GM19035 (cell line): ENCODE measurements at regions not wholly inside any gene's neighbourhood (a gene's known extent, or its start where the extent isn't known, plus 50 kb on each side); places are given as distances from the start of the nearest gene placed in this dataset.

Source experiments
- ATAC-seq: cut with Tn5 transposase; IDR thresholded peaks from one replicate; pipeline ENCODE4 v1.9.1; 2021; ENCODE audit not compliant: unreplicated experiment

- no peak for ATAC-seq
Observed at GRCh38 chr10:52642208-52642607, 130.4 kb downstream of the MBL2 start.

GRCh38 chr10:52644373-52645186, 128.0 kb downstream of the MBL2 start:
- ATAC-seq, result peak; percentile 80

GRCh38 chr10:52645187-52645758, 127.3 kb downstream of the MBL2 start:
- no peak for ATAC-seq

- ATAC-seq, result no peak
Observed at GRCh38 chr10:52649511-52649910, 123.1 kb downstream of the MBL2 start.

GRCh38 chr10:52650873-52651272, 121.7 kb downstream of the MBL2 start:
- no peak for ATAC-seq

DNA sequence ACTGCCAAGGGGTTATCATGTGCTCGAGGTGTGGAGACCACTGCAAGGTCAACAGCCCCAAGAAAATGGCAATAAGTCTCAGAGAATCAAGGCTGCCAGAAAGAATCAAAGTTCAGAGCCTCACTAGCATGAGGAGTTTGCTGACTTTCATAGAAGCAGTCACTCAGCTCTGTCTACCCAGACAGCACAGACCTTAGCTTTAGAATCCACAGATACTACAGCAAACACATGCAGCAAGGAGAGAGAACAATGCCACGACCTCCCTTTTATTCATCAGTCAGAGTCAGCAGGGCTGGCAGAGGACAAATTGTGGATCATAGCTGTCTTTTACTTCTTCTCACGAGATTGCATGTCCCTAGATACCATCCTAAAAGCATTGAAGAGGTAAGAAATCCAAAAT, 121.3 kb downstream of the MBL2 start:
- ATAC-seq, result no peak

DNA sequence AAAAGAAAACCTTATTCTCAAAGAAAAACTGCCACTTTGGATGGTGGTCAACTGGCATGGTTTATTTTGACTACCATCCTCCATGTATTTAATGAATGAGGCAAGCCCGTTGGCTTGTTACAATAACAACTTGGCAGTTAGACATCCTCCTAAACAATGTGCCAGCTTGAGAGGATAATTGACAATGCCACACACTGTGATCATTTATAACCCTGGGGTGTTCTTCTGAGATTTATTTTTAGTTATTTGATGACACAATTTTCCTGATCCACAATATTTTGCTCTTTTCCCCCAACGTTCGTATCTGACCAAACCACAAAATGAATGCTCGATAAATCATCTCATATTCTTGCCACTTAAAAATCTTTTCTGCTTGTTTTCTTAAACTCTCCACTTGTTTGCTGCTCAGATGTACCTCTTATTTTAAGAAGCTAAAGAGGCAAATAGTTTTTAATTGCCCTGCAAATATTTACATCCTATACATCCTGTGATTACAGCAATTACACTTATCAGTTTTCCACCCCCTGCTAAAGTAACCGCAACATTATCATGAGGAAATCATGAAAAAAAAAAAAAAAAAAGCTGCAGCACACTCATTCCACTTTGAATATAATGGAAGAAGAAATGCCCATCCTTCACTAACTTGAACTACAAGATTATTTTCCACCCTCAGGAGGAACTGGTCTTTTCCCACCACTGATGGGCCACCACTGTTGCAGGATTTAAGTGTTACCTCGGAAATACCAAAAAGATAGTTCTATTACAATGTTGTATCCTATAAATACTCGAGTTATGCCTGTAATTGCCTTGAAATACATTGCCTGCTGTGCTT, 119.9 kb downstream of the MBL2 start:
- ATAC-seq, result no peak

DNA sequence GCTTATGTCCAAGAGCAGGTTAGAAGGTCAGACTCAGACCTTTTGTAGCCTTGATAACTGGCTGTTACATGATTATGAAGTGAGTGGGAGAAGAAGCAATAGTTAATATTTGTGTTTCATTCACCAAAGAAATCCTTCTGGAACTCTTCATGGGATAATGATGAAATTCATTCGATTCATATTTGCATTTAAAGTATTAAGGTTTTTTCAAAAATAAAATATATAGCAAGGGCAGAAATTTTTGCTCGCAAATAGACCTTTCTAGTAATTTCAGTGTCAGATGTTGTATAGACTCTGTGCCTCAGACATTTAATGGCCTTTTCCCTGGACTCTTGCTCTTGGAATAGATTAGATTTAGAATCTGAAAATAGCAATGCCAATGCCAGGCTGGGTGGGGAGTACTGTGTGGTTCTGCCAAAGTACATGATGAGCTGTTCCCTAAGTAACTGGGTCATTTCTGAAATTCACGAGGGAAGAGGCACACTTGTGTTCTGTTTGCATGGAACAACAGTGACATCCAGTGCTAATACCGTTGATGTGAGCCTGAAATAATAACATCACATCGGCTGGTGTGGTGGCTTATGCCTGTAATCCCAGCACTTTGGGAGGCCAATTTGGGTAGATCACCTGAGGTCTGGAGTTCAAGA, 119.2 kb downstream of the MBL2 start:
- ATAC-seq, result no peak

GRCh38 chr10:52654201-52654600, 118.4 kb downstream of the MBL2 start:
- ATAC-seq, result no peak

- ATAC-seq, result no peak
Observed at GRCh38 chr10:52658112-52658511, 114.5 kb downstream of the MBL2 start.

DNA sequence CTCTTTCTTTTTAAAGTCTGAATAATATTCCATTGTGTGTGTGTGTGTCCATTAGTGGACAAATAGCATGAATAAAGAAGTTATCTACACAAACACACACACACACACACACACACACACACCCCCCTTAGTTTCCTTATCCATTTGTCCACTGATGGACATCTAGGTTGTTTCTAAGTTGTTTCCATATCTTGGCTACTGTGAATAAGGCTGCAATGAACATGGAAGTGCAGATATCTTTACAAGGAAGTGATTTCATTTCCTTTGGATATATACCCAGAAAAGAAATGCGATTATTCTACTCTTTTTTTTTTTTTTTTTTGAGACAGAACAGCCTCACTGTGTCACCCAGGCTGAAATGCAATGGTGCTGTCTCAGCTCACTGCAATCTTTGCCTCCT, 113.5 kb downstream of the MBL2 start:
- ATAC-seq, result no peak

DNA sequence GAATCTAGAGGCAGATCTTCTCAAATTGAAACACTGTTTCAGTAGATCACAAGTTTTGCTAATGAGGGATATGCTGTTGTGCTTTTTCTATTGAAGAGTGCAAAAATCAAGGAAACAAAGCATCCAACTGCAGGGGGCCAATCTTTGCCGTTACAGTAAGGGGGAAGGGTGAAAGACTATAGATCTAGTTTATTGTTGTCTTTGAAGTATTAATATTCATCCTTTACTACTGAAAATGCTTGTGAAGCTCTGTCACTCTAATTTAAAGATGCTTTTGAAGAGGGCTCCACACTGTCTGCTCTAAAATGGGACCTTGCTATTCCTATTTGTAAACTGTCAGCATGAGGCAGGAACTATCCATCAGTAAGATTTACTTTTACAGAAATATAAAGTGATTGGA, 110.3 kb downstream of the MBL2 start:
- ATAC-seq, result no peak

DNA sequence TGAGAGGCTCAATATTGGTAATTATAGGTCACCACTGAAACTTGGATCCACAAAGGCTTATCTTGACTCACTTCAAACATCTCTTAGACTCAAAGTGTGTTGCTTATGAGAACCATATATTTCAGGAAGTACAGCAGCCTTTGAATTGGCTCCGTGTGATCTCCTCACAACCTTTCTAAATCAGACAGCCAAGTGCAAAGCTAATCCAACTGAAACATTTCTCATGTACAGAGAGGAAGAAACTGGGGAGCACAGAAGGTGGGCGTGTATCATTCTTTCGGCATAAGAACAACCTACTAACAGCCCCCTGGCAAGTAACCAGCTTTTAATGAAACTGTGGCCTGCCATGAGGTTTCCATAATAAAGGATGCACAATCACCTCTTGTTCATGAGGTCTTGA, 109.4 kb downstream of the MBL2 start:
- ATAC-seq, result no peak

GRCh38 chr10:52664629-52665028, 108.0 kb downstream of the MBL2 start:
- ATAC-seq, result no peak

DNA sequence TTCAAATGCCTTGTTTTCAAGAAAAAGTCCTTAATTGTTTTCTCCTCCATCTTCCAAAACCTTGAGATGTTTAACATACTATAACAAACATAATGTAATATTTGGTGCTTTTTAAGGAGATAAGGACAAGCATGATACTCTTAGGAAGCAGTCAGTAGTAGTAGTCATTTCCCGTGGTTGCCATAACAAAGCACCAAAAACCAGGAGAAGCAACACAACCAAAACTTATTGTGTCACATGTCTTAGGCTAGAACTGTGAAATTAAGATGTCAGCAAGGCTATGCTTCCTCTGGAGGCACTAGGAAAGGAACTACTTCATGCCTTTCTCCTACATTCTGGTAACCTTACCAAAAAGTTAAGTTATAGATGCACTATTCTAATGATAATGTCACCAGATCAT, 106.8 kb downstream of the MBL2 start:
- ATAC-seq, result no peak

DNA sequence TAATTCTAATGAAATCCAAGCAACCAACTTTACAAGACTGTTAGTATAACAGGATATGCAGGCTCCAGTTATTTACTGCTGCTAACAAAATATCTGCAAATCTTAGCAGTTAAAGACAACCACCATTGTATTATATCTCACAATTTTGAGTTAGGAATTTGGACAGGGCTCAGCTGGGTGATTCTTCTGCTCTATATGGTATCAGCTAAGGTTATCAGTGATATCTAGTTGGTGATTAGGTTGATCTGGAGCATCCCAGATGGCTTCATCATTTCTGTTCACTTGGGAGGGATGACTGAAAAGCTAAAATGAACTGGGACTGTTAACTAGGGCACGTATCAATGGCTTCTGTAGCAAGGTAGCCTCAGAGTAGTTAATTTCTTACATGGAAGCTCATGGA, 105.7 kb downstream of the MBL2 start:
- ATAC-seq, result no peak

GRCh38 chr10:52668024-52668423, 104.6 kb downstream of the MBL2 start:
- no peak for ATAC-seq

DNA sequence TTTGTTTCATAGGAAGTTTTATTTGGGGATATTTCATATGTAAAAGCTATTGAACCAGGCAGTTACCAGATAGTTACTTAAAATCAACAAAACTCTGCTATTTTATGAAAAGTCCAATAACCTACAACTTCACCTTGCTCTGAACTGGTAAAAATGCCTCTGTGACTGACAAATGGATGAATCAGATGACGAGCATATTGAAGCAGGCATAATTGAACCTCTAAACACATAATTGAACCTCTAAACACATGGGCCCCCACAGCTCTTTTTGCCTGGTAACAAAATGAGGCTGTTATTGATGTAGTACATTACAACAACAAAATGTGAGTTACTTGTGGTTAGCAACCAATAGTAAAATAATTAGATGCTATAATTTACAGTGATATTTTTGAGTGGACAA, 99.7 kb downstream of the MBL2 start:
- no peak for ATAC-seq

DNA sequence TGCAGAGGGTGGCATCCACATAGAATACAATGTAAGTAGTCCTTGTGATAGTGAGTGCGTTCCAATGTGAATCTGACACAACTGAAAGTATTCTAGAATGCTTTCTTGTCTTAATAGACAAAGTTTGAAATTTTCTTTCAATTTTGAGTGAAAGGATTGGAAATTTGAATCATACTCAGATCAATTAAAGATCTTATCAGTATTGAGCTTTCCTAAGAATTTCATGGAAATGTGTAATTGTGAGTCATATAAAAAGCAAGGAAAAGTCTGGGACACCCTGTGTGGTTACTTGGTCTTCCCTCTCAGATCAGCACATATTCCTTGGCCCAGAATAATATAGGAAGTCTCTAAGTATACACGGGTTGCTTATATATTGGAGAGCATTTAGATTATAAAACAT, 99.1 kb downstream of the MBL2 start:
- no peak for ATAC-seq

GRCh38 chr10:52674474-52674873, 98.1 kb downstream of the MBL2 start:
- ATAC-seq, result no peak

DNA sequence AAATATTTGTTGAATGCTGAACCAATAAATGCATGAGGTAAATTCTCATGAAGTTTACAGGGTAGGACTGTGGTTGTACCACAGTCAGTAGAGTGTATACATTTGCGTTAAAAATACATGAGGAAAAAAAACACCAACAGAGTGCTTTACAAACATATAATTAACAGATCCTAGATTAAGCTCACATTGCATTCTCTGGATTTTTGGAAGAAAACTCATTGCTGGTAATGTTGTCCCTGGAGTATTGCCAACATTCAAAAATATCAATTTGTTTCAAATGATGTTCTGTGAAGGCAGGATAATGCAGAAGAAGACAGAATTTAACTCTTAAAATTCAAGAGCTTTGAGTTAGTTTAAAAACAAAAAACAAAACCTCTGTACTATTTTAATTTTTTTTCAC, 95.5 kb downstream of the MBL2 start:
- ATAC-seq, result no peak

GRCh38 chr10:52678611-52679010, 94.0 kb downstream of the MBL2 start:
- no peak for ATAC-seq
